ENCODE measurements at regions not wholly inside any gene's neighbourhood (a gene's known extent, or its start where the extent isn't known, plus 50 kb on each side); places are given as distances from the start of the nearest gene placed in this dataset.

DNA sequence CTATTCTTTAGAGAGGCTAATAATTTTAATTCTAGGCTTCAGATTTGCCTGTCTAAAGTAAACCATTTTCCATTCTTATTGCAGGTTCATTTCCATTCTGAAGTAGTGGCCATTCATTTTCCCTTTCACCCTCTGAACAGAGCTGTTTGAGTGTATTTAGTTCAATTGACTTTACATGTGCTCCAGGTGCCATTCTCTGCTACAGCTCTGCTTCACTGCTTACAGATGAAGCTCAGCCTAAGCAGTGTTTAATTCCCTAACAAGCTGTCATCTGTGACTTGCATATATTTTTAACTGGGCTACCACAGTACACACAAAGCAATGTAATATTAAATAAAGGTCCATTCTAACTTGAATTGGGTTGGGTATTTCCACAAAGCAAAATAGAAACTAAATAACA lies 1031.6 kb downstream of the KCNT2 start:
- TF ChIP-seq, protein P1, sequence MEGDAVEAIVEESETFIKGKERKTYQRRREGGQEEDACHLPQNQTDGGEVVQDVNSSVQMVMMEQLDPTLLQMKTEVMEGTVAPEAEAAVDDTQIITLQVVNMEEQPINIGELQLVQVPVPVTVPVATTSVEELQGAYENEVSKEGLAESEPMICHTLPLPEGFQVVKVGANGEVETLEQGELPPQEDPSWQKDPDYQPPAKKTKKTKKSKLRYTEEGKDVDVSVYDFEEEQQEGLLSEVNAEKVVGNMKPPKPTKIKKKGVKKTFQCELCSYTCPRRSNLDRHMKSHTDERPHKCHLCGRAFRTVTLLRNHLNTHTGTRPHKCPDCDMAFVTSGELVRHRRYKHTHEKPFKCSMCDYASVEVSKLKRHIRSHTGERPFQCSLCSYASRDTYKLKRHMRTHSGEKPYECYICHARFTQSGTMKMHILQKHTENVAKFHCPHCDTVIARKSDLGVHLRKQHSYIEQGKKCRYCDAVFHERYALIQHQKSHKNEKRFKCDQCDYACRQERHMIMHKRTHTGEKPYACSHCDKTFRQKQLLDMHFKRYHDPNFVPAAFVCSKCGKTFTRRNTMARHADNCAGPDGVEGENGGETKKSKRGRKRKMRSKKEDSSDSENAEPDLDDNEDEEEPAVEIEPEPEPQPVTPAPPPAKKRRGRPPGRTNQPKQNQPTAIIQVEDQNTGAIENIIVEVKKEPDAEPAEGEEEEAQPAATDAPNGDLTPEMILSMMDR (IDR thresholded peaks at IDR 0.05), result no peak
- no peak for TF ChIP-seq POLR2A (IDR thresholded peaks at IDR 0.05)

Measured in thyroid gland (tissue), 4 donors.